IMR-90 (cell line): ENCODE measurements at regions not wholly inside any gene's neighbourhood (a gene's known extent, or its start where the extent isn't known, plus 50 kb on each side); places are given as distances from the start of the nearest gene placed in this dataset.

Experiments used
- ATAC-seq: fragments of 200-7000 bp; cut with Tn5 transposase; 2 replicates; pipeline ENCODE4 v1.9.1; 2020; ENCODE audit warnings: low read depth, mild to moderate bottlenecking, moderate library complexity
- BruUV-seq: library from RNA; stranded (reverse); fragments of 400-500 nt; replicated peaks from 2 replicates; lab custom pipeline; 2021; lab: Mats Ljungman, UMichigan
- CTCF ChIA-PET: fragments of 300-600 bp; formaldehyde crosslinking; extraction: SDS; loops from one replicate; lab custom pipeline; 2021; ENCODE audit warnings: antibody characterized with exemption; lab: Yijun Ruan, JAX
- POLR2A ChIA-PET: fragments of 300-600 bp; sonication (Branson Sonifier 250); formaldehyde crosslinking; loops from one replicate; lab custom pipeline; 2022; ENCODE audit warnings: antibody characterized with exemption; ENCODE audit not compliant: unreplicated experiment; lab: Charles Lee
- DNase-seq: peaks from one replicate; pipeline ENCODE4 v3.0.0; 2013
- H2AFZ ChIP-seq: replicated peaks from 2 replicates; pipeline ENCODE3; 2013; ENCODE audit warnings: low read length, mild to moderate bottlenecking; ENCODE audit not compliant: poor library complexity
- H2AK5ac ChIP-seq: 2 replicates; pipeline ENCODE4 v1.6.1; 2013; ENCODE audit warnings: low read depth, low read length, inconsistent platforms
- H2AK9ac ChIP-seq: replicated peaks from 2 replicates; pipeline ENCODE3; 2013; ENCODE audit warnings: mild to moderate bottlenecking, low read depth, low read length, moderate library complexity; ENCODE audit not compliant: poor library complexity
- H2BK120ac ChIP-seq: 2 replicates; pipeline ENCODE4 v1.6.1; 2013; ENCODE audit warnings: low read depth, low read length, inconsistent platforms
- H2BK15ac ChIP-seq: 3 replicates; pipeline ENCODE4 v1.6.1; 2013; ENCODE audit warnings: low read depth, low read length, inconsistent platforms
- H2BK20ac ChIP-seq: 2 replicates; pipeline ENCODE4 v1.6.1; 2013; ENCODE audit warnings: low read depth, mild to moderate bottlenecking, inconsistent platforms, low read length, moderate library complexity
- H2BK5ac ChIP-seq: 2 replicates; pipeline ENCODE4 v1.6.1; 2013; ENCODE audit warnings: mild to moderate bottlenecking, low read depth, low read length, inconsistent platforms; ENCODE audit not compliant: poor library complexity, severe bottlenecking
- H3K14ac ChIP-seq: replicated peaks from 2 replicates; pipeline ENCODE4 v1.6.1; 2013; ENCODE audit warnings: low read depth, low read length, inconsistent platforms
- H3K18ac ChIP-seq: 2 replicates; pipeline ENCODE4 v1.6.1; 2013; ENCODE audit warnings: low read depth, low read length, control low read depth
- H3K23ac ChIP-seq: 2 replicates; pipeline ENCODE4 v1.6.1; 2013; ENCODE audit warnings: low read depth, low read length, inconsistent platforms
- H3K27ac ChIP-seq: 2 replicates; pipeline ENCODE4 v1.5.1; 2013; ENCODE audit warnings: mild to moderate bottlenecking, control low read depth, low read length; ENCODE audit not compliant: insufficient read depth
- H3K27me3 ChIP-seq: 2 replicates; pipeline ENCODE4 v1.6.1; 2013; ENCODE audit warnings: low read length; ENCODE audit not compliant: control insufficient read depth, insufficient read depth
- H3K36me3 ChIP-seq: 2 replicates; pipeline ENCODE4 v1.6.1; 2013; ENCODE audit warnings: low read length, mixed read lengths; ENCODE audit not compliant: control insufficient read depth, insufficient read depth
- H3K4ac ChIP-seq: 2 replicates; pipeline ENCODE4 v1.6.1; 2013; ENCODE audit warnings: low read depth, low read length, inconsistent platforms
- H3K4me1 ChIP-seq: 2 replicates; pipeline ENCODE4 v1.6.1; 2013; ENCODE audit warnings: low read length, mixed read lengths; ENCODE audit not compliant: control insufficient read depth, insufficient read depth
- H3K4me2 ChIP-seq: 2 replicates; pipeline ENCODE4 v1.6.1; 2013; ENCODE audit warnings: low read depth, mild to moderate bottlenecking, control low read depth, low read length, moderate library complexity
- H3K4me3 ChIP-seq: 2 replicates; pipeline ENCODE4 v1.5.1; 2013; ENCODE audit warnings: low read depth, mild to moderate bottlenecking, control low read depth, low read length, moderate library complexity; ENCODE audit not compliant: insufficient read depth
- H3K56ac ChIP-seq: 2 replicates; pipeline ENCODE4 v1.6.1; 2013; ENCODE audit warnings: low read length, inconsistent platforms; ENCODE audit not compliant: insufficient read depth; ENCODE audit errors: extremely low read depth
- H3K79me1 ChIP-seq, 2 experiments: 2 replicates each; pipeline ENCODE4 v1.6.1; 2013; ENCODE audit warnings: low read length in 2 of 2, inconsistent platforms in 1 of 2, low read depth in 1 of 2
- H3K9ac ChIP-seq: 2 replicates; pipeline ENCODE4 v1.6.1; 2013; ENCODE audit warnings: low read depth, low read length, control low read depth
- H3K9me1 ChIP-seq: 2 replicates; pipeline ENCODE4 v1.6.1; 2013; ENCODE audit warnings: low read length, inconsistent platforms; ENCODE audit not compliant: insufficient read depth
- H3K9me3 ChIP-seq: 2 replicates; pipeline ENCODE4 v1.6.1; 2013; ENCODE audit warnings: low read length; ENCODE audit not compliant: control insufficient read depth, insufficient read depth
- H4K20me1 ChIP-seq: 2 replicates; pipeline ENCODE4 v1.6.1; 2013; ENCODE audit warnings: low read length, inconsistent platforms; ENCODE audit not compliant: insufficient read depth
- H4K5ac ChIP-seq: 2 replicates; pipeline ENCODE4 v1.6.1; 2013; ENCODE audit warnings: mild to moderate bottlenecking, low read depth, low read length, control low read depth
- H4K8ac ChIP-seq, 2 experiments: 2 replicates each; pipeline ENCODE4 v1.6.1; 2013; ENCODE audit warnings: low read depth in 2 of 2, low read length in 2 of 2, control low read depth in 1 of 2, inconsistent platforms in 1 of 2
- H4K91ac ChIP-seq: 2 replicates; pipeline ENCODE4 v1.6.1; 2013; ENCODE audit warnings: low read depth, low read length, inconsistent platforms; ENCODE audit not compliant: insufficient read depth
- BHLHE40 ChIP-seq: fragments of 150-350 bp; IDR thresholded peaks from 2 replicates; pipeline ENCODE4 v1.6.1; 2016; ENCODE audit warnings: mild to moderate bottlenecking, low read depth, low read length
- CEBPB ChIP-seq: IDR thresholded peaks from 2 replicates; pipeline ENCODE4 v1.6.1; 2012; ENCODE audit warnings: low read depth, low read length, improper control_type of control experiment
- CHD1 ChIP-seq: IDR thresholded peaks from 2 replicates; pipeline ENCODE4 v1.6.1; 2012; ENCODE audit warnings: low read depth, low read length, improper control_type of control experiment
- CTCF ChIP-seq: conservative IDR thresholded peaks from 2 replicates; pipeline ENCODE4 v1.5.1; 2012; ENCODE audit warnings: mild to moderate bottlenecking, low read depth, low read length, improper control_type of control experiment
- ELK1 ChIP-seq: fragments of 150-350 bp; IDR thresholded peaks from 2 replicates; pipeline ENCODE4 v1.6.1; 2016; ENCODE audit warnings: low read depth, mild to moderate bottlenecking, low read length, moderate library complexity, borderline replicate concordance
- FOS ChIP-seq: fragments of 150-350 bp; IDR thresholded peaks from 2 replicates; pipeline ENCODE4 v1.6.1; 2016; ENCODE audit warnings: low read depth, low read length
- MAFK ChIP-seq: IDR thresholded peaks from 2 replicates; pipeline ENCODE4 v1.6.1; 2012; ENCODE audit warnings: low read depth, low read length, improper control_type of control experiment
- MAZ ChIP-seq: IDR thresholded peaks from 2 replicates; pipeline ENCODE4 v1.6.1; 2012; ENCODE audit warnings: low read depth, mild to moderate bottlenecking, low read length, improper control_type of control experiment, moderate library complexity, borderline replicate concordance
- MXI1 ChIP-seq: IDR thresholded peaks from 2 replicates; pipeline ENCODE4 v1.6.1; 2012; ENCODE audit warnings: low read depth, mild to moderate bottlenecking, low read length, moderate library complexity, borderline replicate concordance
- NFE2L2 ChIP-seq: fragments of 150-350 bp; IDR thresholded peaks from 2 replicates; pipeline ENCODE4 v1.6.1; 2016; ENCODE audit warnings: low read depth, mild to moderate bottlenecking, low read length
- POLR2A ChIP-seq: IDR thresholded peaks from 2 replicates; pipeline ENCODE4 v1.6.1; 2012; ENCODE audit warnings: mild to moderate bottlenecking, low read depth, low read length
- RAD21 ChIP-seq: IDR thresholded peaks from 2 replicates; pipeline ENCODE4 v1.6.1; 2012; ENCODE audit warnings: low read length, improper control_type of control experiment
- RCOR1 ChIP-seq: IDR thresholded peaks from 2 replicates; pipeline ENCODE4 v1.6.1; 2012; ENCODE audit warnings: mild to moderate bottlenecking, low read length, improper control_type of control experiment; ENCODE audit not compliant: insufficient replicate concordance
- RFX5 ChIP-seq: IDR thresholded peaks from 2 replicates; pipeline ENCODE4 v1.8.0; 2012; ENCODE audit warnings: low read depth, mild to moderate bottlenecking, low read length, moderate library complexity
- SMC3 ChIP-seq: fragments of 150-350 bp; IDR thresholded peaks from 2 replicates; pipeline ENCODE4 v1.6.1; 2016; ENCODE audit warnings: low read depth, mild to moderate bottlenecking, antibody characterized with exemption, low read length, moderate library complexity
- USF2 ChIP-seq: fragments of 150-350 bp; IDR thresholded peaks from 2 replicates; pipeline ENCODE4 v1.6.1; 2017; ENCODE audit warnings: mild to moderate bottlenecking, antibody characterized with exemption, low read length, low read depth
- WGBS, 2 experiments: methylation state at CpG; one replicate each; pipeline versions ENCODE4 v1.1.5 to v1.1.7; 2013; ENCODE audit warnings: missing lambda C conversion rate in 2 of 2; ENCODE audit not compliant: insufficient read length in 1 of 2; ENCODE audit errors: extremely low coverage in 2 of 2; 5-methylcytosine and 5-hydroxymethylcytosine counted together
- dilution Hi-C: fragments of 300-500 bp; cut with HindIII; formaldehyde crosslinking; loops from one replicate; pipeline ENCODE4 v1.14.3; 2018; ENCODE audit warnings: low sequenced_read_pairs; ENCODE audit not compliant: unreplicated experiment
- in situ Hi-C: fragments of 300-500 bp; cut with MboI; formaldehyde crosslinking; loops from 3 replicates; pipeline ENCODE4 v1.14.3; 2019; ENCODE audit warnings: low sequenced_read_pairs, inconsistent platforms, mixed read lengths
- intact Hi-C: fragments of 100-400 bp; cut with micrococcal nuclease; formaldehyde crosslinking; loops from 2 replicates; pipeline ENCODE4 v1.10.0; 2022

GRCh38 chr2:12020833-12021469 is 274.5 kb downstream of the LPIN1 start:
- Histone ChIP-seq H2AFZ (no peak overlapping the region), H3K4me3 (no peak overlapping the region), H4K91ac (no peak overlapping the region), H3K4me2 (no peak overlapping the region), H3K23ac (no peak overlapping the region), H3K14ac (no peak overlapping the region), H3K36me3 (no peaks in the 10 kb centered on the region), H2BK120ac (no peak overlapping the region), H3K18ac (no peak overlapping the region), H3K27me3 (no peaks in the 10 kb centered on the region), H2AK5ac (0 out of 2 replicates have a peak overlapping the region, but pooled peaks have one; percentile 15), H4K5ac (no peak overlapping the region), H2AK9ac (no peak overlapping the region), H3K9ac (no peak overlapping the region), H4K20me1 (no peaks in the 10 kb centered on the region), H3K4me1 (no peaks in the 10 kb centered on the region), H3K79me1 (no peaks in the 10 kb centered on the region), H3K27ac (no peak overlapping the region), H3K4ac (no peak overlapping the region), H3K9me1 (no peaks in the 10 kb centered on the region; the same call in 1 of the 2 replicates), H3K56ac (no peak overlapping the region), H3K9me3 (peaks cover 9% of the 10 kb centered on the region), H2BK15ac (peak overlapping the region; percentile 71; the same call in 2 of the 3 replicates), H4K8ac (no peak overlapping the region), H2BK20ac (no peak overlapping the region), H2BK5ac (no peak overlapping the region)
- intact Hi-C loops = no loop called here
- in situ Hi-C loops = no loop called here
- ChIA-PET CTCF (no interaction called here), POLR2A (no interaction called here)
- TF ChIP-seq ELK1 (no peak), RCOR1 (no peak), SMC3 (no peak), MAZ (no peak), POLR2A (no peak), CEBPB (no peak), RAD21 (no peak), MXI1 (no peak), CHD1 (no peak), BHLHE40 (no peak), NFE2L2 (no peak), MAFK (no peak), FOS (no peak), USF2 (no peak), RFX5 (no peak), CTCF (no peak)
- WGBS, 2 experiments = no CpG with 5 or more reads among the region's 3 CpGs
- DNase-seq = no peak
- dilution Hi-C loops = no loop called here
- BruUV-seq = no TSS peak
- no peak for ATAC-seq
